ENCODE measurements at regions not wholly inside any gene's neighbourhood (a gene's known extent, or its start where the extent isn't known, plus 50 kb on each side); places are given as distances from the start of the nearest gene placed in this dataset.
"Not testable (repeated sequence)": the region's sequence is repeated elsewhere in the genome, so short reads cannot be mapped to it uniquely, and the experiment has no call there.

DNA sequence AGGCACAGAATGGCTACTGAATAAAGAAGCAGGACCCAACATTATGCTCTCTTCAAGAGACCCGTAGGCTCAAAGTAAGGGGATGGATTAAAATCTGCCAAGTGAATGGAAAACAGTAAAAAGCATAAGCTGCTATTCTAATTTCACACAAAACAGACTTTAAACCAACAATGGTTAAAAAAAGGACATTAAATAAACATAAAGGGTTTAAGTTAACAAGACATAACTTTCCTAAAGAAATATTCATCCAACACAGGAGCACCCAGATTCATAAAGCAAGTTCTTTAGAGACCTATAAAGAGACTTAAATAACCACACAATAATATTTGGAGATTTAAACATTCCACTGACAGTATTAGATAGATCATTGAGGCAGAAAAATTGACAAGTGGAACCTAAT lies 624.5 kb downstream of the RFPL4B start:
- H3K27ac ChIP-seq (ENCODE audit: insufficient read depth, low read depth, low read length) = no peak overlapping the region
- intact Hi-C loops (cut with micrococcal nuclease) = no loop called here
- CTCF ChIA-PET = no interaction called here
- H3K9me1 ChIP-seq (replicated peaks; ENCODE audit: control insufficient read depth, extremely low read depth, insufficient read depth, low read length) = no peaks in the 10 kb centered on the region
- DNase-seq (ENCODE audit: low read depth, low spot score) = no peak
- H2AFZ ChIP-seq (ENCODE audit: low read depth, low read length) = no peak overlapping the region
- no peaks in the 10 kb centered on the region for H3K4me1 ChIP-seq (ENCODE audit: control insufficient read depth, extremely low read depth, insufficient read depth, low read length)
- no peak overlapping the region for H3K9ac ChIP-seq (replicated peaks; ENCODE audit: extremely low read depth, insufficient read depth, low read length)
- peak; percentile 38 for FAIRE-seq
- BruUV-seq (replicated peaks) = no TSS peak
- TF ChIP-seq MYC (IDR thresholded peaks at IDR 0.05; ENCODE audit: low read depth, low read length) (no peak), FOS (IDR thresholded peaks at IDR 0.05; ENCODE audit: borderline replicate concordance, insufficient read depth, low read length) (no peak), POLR2AphosphoS5 (IDR thresholded peaks at IDR 0.05; ENCODE audit: insufficient read depth, low read depth, low read length) (no peak), POLR2A (IDR thresholded peaks at IDR 0.05; ENCODE audit: low read depth, low read length) (no peak), JUN (IDR thresholded peaks at IDR 0.05; ENCODE audit: borderline replicate concordance, insufficient read depth, insufficient read length, low read depth) (no peak), GATA2 (IDR thresholded peaks at IDR 0.05; ENCODE audit: insufficient read depth, insufficient read length, low read depth, low read length) (no peak), EZH2 (IDR thresholded peaks at IDR 0.05; ENCODE audit: borderline replicate concordance, low read depth, low read length, severe bottlenecking) (no peak)
- TF ChIP-seq, protein P1, sequence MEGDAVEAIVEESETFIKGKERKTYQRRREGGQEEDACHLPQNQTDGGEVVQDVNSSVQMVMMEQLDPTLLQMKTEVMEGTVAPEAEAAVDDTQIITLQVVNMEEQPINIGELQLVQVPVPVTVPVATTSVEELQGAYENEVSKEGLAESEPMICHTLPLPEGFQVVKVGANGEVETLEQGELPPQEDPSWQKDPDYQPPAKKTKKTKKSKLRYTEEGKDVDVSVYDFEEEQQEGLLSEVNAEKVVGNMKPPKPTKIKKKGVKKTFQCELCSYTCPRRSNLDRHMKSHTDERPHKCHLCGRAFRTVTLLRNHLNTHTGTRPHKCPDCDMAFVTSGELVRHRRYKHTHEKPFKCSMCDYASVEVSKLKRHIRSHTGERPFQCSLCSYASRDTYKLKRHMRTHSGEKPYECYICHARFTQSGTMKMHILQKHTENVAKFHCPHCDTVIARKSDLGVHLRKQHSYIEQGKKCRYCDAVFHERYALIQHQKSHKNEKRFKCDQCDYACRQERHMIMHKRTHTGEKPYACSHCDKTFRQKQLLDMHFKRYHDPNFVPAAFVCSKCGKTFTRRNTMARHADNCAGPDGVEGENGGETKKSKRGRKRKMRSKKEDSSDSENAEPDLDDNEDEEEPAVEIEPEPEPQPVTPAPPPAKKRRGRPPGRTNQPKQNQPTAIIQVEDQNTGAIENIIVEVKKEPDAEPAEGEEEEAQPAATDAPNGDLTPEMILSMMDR (IDR thresholded peaks at IDR 0.05; ENCODE audit: extremely low read depth in 1 of 2, insufficient read depth in 1 of 2, low read depth in 1 of 2, low read length in 2 of 2) = no peak
- TF ChIP-seq, protein P2, sequence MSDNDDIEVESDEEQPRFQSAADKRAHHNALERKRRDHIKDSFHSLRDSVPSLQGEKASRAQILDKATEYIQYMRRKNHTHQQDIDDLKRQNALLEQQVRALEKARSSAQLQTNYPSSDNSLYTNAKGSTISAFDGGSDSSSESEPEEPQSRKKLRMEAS (IDR thresholded peaks at IDR 0.05; ENCODE audit: insufficient read depth, insufficient read length) = no peak
- H3K9me3 ChIP-seq (replicated peaks; ENCODE audit: control insufficient read depth, insufficient read depth, low read length) = no peaks in the 10 kb centered on the region
- H3K4me3 ChIP-seq (replicated peaks in 1 of 3; ENCODE audit: insufficient read depth in 1 of 3, low read depth in 1 of 3, low read length in 3 of 3) = no peak overlapping the region
- no peaks in the 10 kb centered on the region for H3K36me3 ChIP-seq (ENCODE audit: control insufficient read depth in 2 of 2, extremely low read depth in 1 of 2, insufficient read depth in 2 of 2, low read length in 2 of 2)
- dilution Hi-C loops (cut with MboI; ENCODE audit: extremely low pct_ligation_motif_present, low sequenced_read_pairs) = no loop called here
- no peaks in the 10 kb centered on the region for H3K79me2 ChIP-seq (ENCODE audit: control insufficient read depth, insufficient read depth, low read length)
- no peaks in the 10 kb centered on the region for H3K27me3 ChIP-seq (ENCODE audit: control insufficient read depth in 2 of 2, insufficient read depth in 2 of 2, low read length in 2 of 2)
- H4K20me1 ChIP-seq (replicated peaks; ENCODE audit: control insufficient read depth, extremely low read depth, insufficient read depth, low read length) = no peaks in the 10 kb centered on the region
- no peak overlapping the region for H3K4me2 ChIP-seq (ENCODE audit: insufficient read depth, low read length)
- POLR2A ChIA-PET = no interaction called here

DNA sequence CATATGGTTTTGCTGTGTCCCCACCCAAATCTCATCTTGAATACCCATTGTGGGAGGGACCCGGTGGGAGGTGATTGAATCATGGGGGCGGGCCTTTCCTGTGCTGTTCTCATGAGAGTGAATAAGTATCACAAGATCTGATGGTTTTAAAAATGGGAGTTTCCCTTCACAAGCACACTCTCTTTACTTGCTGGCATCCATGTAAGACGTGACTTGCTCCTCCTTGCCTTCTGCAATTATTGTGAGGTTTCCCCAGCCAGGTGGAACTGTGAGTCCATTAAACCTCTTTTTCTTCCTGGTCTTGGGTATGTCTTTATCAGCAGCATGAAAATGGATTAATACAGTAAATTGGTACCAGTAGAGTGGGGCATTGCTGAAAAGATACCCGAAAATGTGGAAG lies 627.8 kb downstream of the RFPL4B start:
- H3K27me3 ChIP-seq (ENCODE audit: control insufficient read depth in 2 of 2, insufficient read depth in 2 of 2, low read length in 2 of 2); H3K4me3 ChIP-seq (replicated peaks in 1 of 3; ENCODE audit: insufficient read depth in 1 of 3, low read depth in 1 of 3, low read length in 3 of 3); H3K9me1 ChIP-seq (replicated peaks; ENCODE audit: control insufficient read depth, extremely low read depth, insufficient read depth, low read length); intact Hi-C loops (cut with micrococcal nuclease); BruUV-seq (replicated peaks); DNase-seq (ENCODE audit: low read depth, low spot score); dilution Hi-C loops (cut with MboI; ENCODE audit: extremely low pct_ligation_motif_present, low sequenced_read_pairs); H3K79me2 ChIP-seq (ENCODE audit: control insufficient read depth, insufficient read depth, low read length); POLR2A ChIA-PET; H3K9me3 ChIP-seq (replicated peaks; ENCODE audit: control insufficient read depth, insufficient read depth, low read length); FAIRE-seq; H3K27ac ChIP-seq (ENCODE audit: insufficient read depth, low read depth, low read length); H4K20me1 ChIP-seq (replicated peaks; ENCODE audit: control insufficient read depth, extremely low read depth, insufficient read depth, low read length); H3K9ac ChIP-seq (replicated peaks; ENCODE audit: extremely low read depth, insufficient read depth, low read length); H3K4me1 ChIP-seq (ENCODE audit: control insufficient read depth, extremely low read depth, insufficient read depth, low read length); CTCF ChIA-PET; H3K36me3 ChIP-seq (ENCODE audit: control insufficient read depth in 2 of 2, extremely low read depth in 1 of 2, insufficient read depth in 2 of 2, low read length in 2 of 2); H3K4me2 ChIP-seq (ENCODE audit: insufficient read depth, low read length); H2AFZ ChIP-seq (ENCODE audit: low read depth, low read length): not testable (repeated sequence)

DNA sequence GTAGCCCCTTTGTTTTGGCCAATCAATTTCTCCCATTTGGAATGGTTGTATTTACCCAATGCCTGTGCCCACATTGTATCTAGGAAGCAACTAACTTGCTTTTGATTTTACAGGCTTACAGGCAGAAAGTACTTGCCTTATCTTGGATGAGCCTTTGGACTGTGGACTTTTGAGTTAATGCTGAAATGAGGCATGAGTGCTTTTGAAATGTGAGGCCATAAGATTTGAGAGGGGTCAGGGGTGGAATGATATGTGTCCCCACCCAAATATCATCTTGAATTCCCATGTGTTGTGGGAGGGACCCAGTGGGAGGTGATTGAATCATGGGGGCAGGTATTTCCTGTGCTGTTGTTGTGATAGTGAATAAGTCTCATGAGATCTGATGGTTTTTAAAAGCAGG lies 629.4 kb downstream of the RFPL4B start:
- H3K79me2 ChIP-seq (ENCODE audit: control insufficient read depth, insufficient read depth, low read length); dilution Hi-C loops (cut with MboI; ENCODE audit: extremely low pct_ligation_motif_present, low sequenced_read_pairs); H3K27me3 ChIP-seq (ENCODE audit: control insufficient read depth in 2 of 2, insufficient read depth in 2 of 2, low read length in 2 of 2); H3K4me2 ChIP-seq (ENCODE audit: insufficient read depth, low read length); FAIRE-seq; DNase-seq (ENCODE audit: low read depth, low spot score); H3K9me3 ChIP-seq (replicated peaks; ENCODE audit: control insufficient read depth, insufficient read depth, low read length); BruUV-seq (replicated peaks); H3K9me1 ChIP-seq (replicated peaks; ENCODE audit: control insufficient read depth, extremely low read depth, insufficient read depth, low read length); H3K36me3 ChIP-seq (ENCODE audit: control insufficient read depth in 2 of 2, extremely low read depth in 1 of 2, insufficient read depth in 2 of 2, low read length in 2 of 2); H2AFZ ChIP-seq (ENCODE audit: low read depth, low read length); intact Hi-C loops (cut with micrococcal nuclease); H3K9ac ChIP-seq (replicated peaks; ENCODE audit: extremely low read depth, insufficient read depth, low read length); H3K4me3 ChIP-seq (replicated peaks in 1 of 3; ENCODE audit: insufficient read depth in 1 of 3, low read depth in 1 of 3, low read length in 3 of 3); H4K20me1 ChIP-seq (replicated peaks; ENCODE audit: control insufficient read depth, extremely low read depth, insufficient read depth, low read length); H3K27ac ChIP-seq (ENCODE audit: insufficient read depth, low read depth, low read length); CTCF ChIA-PET; POLR2A ChIA-PET: not testable (repeated sequence)
- H3K4me1 ChIP-seq (ENCODE audit: control insufficient read depth, extremely low read depth, insufficient read depth, low read length) = peaks cover 23% of the 10 kb centered on the region

Measured in endothelial cell of umbilical vein (primary cell).